ENCODE measurements at regions not wholly inside any gene's neighbourhood (a gene's known extent, or its start where the extent isn't known, plus 50 kb on each side); places are given as distances from the start of the nearest gene placed in this dataset.

GRCh38 chr4:14627038-14627437 lies 375.2 kb upstream of the CPEB2 start:
- H3K4me1 ChIP-seq (ENCODE audit: control insufficient read depth, insufficient read depth, low read length), result no peaks in the 10 kb centered on the region
- no peak overlapping the region for H3K4me3 Mint-ChIP-seq
- H3K4me3 ChIP-seq (ENCODE audit: low read length), result no peak overlapping the region
- H3K27me3 Mint-ChIP-seq (ENCODE audit: insufficient read depth), result no peaks in the 10 kb centered on the region
- no peaks in the 10 kb centered on the region for H3K4me1 Mint-ChIP-seq
- 94 to 100% methylated on average over 2 to 5 of the region's 5 CpGs for WGBS, 2 experiments (ENCODE audit: insufficient coverage in 1 of 2, insufficient read length in 1 of 2)
- no peaks in the 10 kb centered on the region for H3K27me3 ChIP-seq (ENCODE audit: control insufficient read depth, insufficient read depth, low read length, poor library complexity, severe bottlenecking)
- H3K9me3 ChIP-seq (ENCODE audit: control insufficient read depth, low read length), result peaks cover 8% of the 10 kb centered on the region
- no peaks in the 10 kb centered on the region for H3K9me3 Mint-ChIP-seq
- DNase-seq, result no peak
- H3K27ac ChIP-seq (ENCODE audit: low read depth, low read length), result no peak overlapping the region
- H3K36me3 ChIP-seq (ENCODE audit: control insufficient read depth, insufficient read depth, low read length), result no peaks in the 10 kb centered on the region
- H3K9ac ChIP-seq (ENCODE audit: extremely low read depth, low read length, poor library complexity, severe bottlenecking), result no peak overlapping the region
- H3K36me3 Mint-ChIP-seq (ENCODE audit: low read depth), result no peaks in the 10 kb centered on the region
- H3K27ac Mint-ChIP-seq, result no peak overlapping the region
- TF ChIP-seq CTCF (conservative IDR thresholded peaks at IDR 0.05), result no peak

DNA sequence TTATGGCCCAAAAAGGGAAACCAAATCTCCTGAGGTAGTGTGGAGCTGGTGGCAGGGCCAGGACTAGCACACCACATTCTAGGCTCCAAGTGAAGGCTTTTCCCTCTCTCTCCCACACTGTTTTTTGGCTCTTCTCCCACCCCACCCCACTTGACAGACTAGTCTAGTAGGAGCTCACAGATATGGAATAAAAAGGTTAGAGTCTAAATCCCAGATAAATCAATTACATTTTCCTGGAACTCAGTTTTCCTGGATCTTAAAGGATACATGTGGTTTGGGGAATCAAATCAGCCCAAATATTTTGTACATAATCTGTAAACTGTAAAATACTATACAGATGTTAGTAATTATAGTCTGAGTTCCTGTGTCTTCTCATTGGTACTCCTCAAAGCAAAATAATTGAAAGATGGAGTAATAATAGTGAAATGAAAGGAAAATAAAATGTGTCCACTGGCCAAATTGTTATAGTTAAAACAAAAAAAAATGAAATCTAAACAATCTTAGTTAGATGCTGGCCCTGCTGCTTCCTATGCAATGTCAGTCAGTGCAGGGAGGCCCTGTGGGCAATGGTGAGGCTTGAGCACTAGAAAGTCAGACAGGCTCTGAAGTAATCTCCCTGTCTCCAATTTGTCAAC lies 370.4 kb upstream of the CPEB2 start:
- Histone ChIP-seq H3K27ac (ENCODE audit: low read depth, low read length) (no peak overlapping the region), H3K27me3 (ENCODE audit: control insufficient read depth, insufficient read depth, low read length, poor library complexity, severe bottlenecking) (no peaks in the 10 kb centered on the region), H3K4me3 (ENCODE audit: low read length) (no peak overlapping the region), H3K9me3 (ENCODE audit: control insufficient read depth, low read length) (peaks cover 22% of the 10 kb centered on the region), H3K36me3 (ENCODE audit: control insufficient read depth, insufficient read depth, low read length) (no peaks in the 10 kb centered on the region), H3K4me1 (ENCODE audit: control insufficient read depth, insufficient read depth, low read length) (no peaks in the 10 kb centered on the region), H3K9ac (ENCODE audit: extremely low read depth, low read length, poor library complexity, severe bottlenecking) (no peak overlapping the region)
- H3K36me3 Mint-ChIP-seq (ENCODE audit: low read depth), result no peaks in the 10 kb centered on the region
- TF ChIP-seq CTCF (conservative IDR thresholded peaks at IDR 0.05), result no peak
- no peak overlapping the region for H3K27ac Mint-ChIP-seq
- no peaks in the 10 kb centered on the region for H3K27me3 Mint-ChIP-seq (ENCODE audit: insufficient read depth)
- H3K4me3 Mint-ChIP-seq, result no peak overlapping the region
- no peaks in the 10 kb centered on the region for H3K4me1 Mint-ChIP-seq
- DNase-seq, result no peak
- peaks cover 17% of the 10 kb centered on the region for H3K9me3 Mint-ChIP-seq

GRCh38 chr4:14636563-14636962 lies 365.7 kb upstream of the CPEB2 start:
- Mint-ChIP-seq H3K36me3 (ENCODE audit: low read depth) (no peaks in the 10 kb centered on the region), H3K27me3 (ENCODE audit: insufficient read depth) (peaks cover 2% of the 10 kb centered on the region), H3K9me3 (peaks cover 17% of the 10 kb centered on the region), H3K4me1 (no peaks in the 10 kb centered on the region), H3K27ac (no peak overlapping the region), H3K4me3 (no peak overlapping the region)
- Histone ChIP-seq H3K27me3 (ENCODE audit: control insufficient read depth, insufficient read depth, low read length, poor library complexity, severe bottlenecking) (no peaks in the 10 kb centered on the region), H3K4me1 (ENCODE audit: control insufficient read depth, insufficient read depth, low read length) (no peaks in the 10 kb centered on the region), H3K9ac (ENCODE audit: extremely low read depth, low read length, poor library complexity, severe bottlenecking) (no peak overlapping the region), H3K4me3 (ENCODE audit: low read length) (no peak overlapping the region), H3K36me3 (ENCODE audit: control insufficient read depth, insufficient read depth, low read length) (no peaks in the 10 kb centered on the region), H3K9me3 (ENCODE audit: control insufficient read depth, low read length) (peaks cover 22% of the 10 kb centered on the region), H3K27ac (ENCODE audit: low read depth, low read length) (no peak overlapping the region)
- DNase-seq, result no peak
- no peak for TF ChIP-seq CTCF (conservative IDR thresholded peaks at IDR 0.05)
